ENCODE measurements at regions not wholly inside any gene's neighbourhood (a gene's known extent, or its start where the extent isn't known, plus 50 kb on each side); places are given as distances from the start of the nearest gene placed in this dataset.

DNA sequence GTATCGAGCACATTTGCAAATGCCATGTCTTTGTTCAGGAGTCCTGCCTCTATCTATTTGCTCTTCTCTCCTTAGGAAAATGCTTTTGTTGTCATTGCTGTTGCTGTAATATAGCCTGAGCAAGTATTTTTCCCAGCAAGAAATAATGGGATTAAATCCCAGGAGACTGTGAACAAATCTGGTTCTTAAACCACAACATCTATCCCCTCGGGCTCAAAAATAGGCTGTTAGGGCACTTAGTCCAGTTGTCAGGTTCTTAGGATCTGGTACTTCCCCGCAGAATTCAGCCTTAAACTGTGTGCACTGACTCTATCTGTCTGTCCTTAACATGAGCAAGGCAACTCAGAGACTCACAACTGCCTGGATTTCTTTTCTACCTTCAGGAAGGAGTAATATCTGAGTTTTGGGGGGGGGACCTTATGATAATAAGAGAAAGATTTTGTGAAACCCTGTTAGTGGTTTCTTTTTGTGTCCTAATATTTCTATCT is 437.5 kb downstream of the HTR1B start:
- TF ChIP-seq, protein P1, sequence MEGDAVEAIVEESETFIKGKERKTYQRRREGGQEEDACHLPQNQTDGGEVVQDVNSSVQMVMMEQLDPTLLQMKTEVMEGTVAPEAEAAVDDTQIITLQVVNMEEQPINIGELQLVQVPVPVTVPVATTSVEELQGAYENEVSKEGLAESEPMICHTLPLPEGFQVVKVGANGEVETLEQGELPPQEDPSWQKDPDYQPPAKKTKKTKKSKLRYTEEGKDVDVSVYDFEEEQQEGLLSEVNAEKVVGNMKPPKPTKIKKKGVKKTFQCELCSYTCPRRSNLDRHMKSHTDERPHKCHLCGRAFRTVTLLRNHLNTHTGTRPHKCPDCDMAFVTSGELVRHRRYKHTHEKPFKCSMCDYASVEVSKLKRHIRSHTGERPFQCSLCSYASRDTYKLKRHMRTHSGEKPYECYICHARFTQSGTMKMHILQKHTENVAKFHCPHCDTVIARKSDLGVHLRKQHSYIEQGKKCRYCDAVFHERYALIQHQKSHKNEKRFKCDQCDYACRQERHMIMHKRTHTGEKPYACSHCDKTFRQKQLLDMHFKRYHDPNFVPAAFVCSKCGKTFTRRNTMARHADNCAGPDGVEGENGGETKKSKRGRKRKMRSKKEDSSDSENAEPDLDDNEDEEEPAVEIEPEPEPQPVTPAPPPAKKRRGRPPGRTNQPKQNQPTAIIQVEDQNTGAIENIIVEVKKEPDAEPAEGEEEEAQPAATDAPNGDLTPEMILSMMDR (IDR thresholded peaks at IDR 0.05; ENCODE audit: low read depth, low read length), result no peak
- no peaks in the 10 kb centered on the region for H3K36me3 ChIP-seq
- H3K4me1 ChIP-seq, result no peaks in the 10 kb centered on the region
- H3K9me3 ChIP-seq, result no peaks in the 10 kb centered on the region
- H3K4me3 ChIP-seq (ENCODE audit: low read depth, low read length), result no peak overlapping the region
- DNase-seq, result no peak
- no peaks in the 10 kb centered on the region for H3K27me3 ChIP-seq

DNA sequence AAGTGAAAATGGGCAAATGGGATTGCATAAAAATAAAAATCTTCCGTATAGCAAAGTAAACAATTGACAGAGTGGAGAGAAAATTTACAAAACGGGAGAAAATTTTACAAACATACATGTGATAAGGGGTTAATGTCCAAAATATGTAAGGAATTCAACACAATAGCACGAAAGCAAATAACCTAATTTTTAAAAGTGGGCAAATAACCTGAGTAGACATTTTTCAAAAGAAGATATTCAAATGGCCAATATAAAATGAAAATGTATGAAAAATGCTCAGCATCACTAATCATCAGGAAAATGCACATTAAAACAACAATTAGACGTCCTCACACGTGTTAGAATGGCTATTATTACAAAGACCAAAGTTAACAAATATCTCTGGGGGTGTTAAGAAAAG is 441.5 kb downstream of the HTR1B start:
- Histone ChIP-seq H3K27me3 (no peaks in the 10 kb centered on the region), H3K36me3 (no peaks in the 10 kb centered on the region), H3K4me3 (ENCODE audit: low read depth, low read length) (no peak overlapping the region), H3K4me1 (no peaks in the 10 kb centered on the region), H3K9me3 (no peaks in the 10 kb centered on the region)
- DNase-seq, result no peak
- TF ChIP-seq, protein P1 (IDR thresholded peaks at IDR 0.05; ENCODE audit: low read depth, low read length), result no peak

DNA sequence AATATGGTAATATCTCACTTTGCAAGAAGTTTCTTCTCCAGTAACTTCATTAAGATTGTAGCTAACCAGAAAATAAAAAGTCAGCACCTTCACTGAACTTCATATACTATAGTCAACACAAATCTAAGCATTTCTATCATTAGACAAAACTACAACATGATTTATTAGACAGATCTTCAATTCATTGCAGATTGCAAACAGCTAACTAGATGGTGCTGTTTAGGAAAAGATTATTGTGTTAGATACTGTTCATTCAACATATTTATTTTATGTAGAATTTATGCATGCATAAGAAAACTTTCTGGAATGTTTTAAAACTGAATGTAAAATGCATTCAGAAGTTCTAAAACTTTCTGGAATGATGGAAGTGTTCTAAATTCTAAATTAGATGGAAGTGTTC is 442.1 kb downstream of the HTR1B start:
- no peaks in the 10 kb centered on the region for H3K36me3 ChIP-seq
- no peak for DNase-seq
- H3K9me3 ChIP-seq, result no peaks in the 10 kb centered on the region

DNA sequence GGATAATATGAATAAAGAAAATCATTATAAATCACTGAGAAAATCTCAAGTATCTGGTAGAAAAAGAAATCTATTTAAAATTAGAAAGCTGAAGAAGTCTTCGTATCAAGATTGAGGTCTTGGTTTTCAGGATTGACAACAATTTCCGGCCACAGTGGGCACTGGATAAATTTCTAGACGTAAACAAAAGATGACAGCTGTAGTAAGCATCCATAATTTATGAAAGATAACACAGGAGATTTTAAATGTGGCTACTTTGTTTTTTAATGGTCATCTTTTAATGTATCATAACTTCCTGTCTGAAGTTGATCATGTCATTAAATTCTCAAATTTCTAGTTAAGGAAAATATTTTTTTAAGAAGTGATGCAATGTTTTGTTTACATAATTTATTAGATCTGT is 444.2 kb downstream of the HTR1B start:
- Histone ChIP-seq H3K4me3 (ENCODE audit: low read depth, low read length) (no peak overlapping the region), H3K9me3 (no peaks in the 10 kb centered on the region), H3K36me3 (no peaks in the 10 kb centered on the region), H3K4me1 (no peaks in the 10 kb centered on the region), H3K27me3 (no peaks in the 10 kb centered on the region)
- TF ChIP-seq, protein P1 (IDR thresholded peaks at IDR 0.05; ENCODE audit: low read depth, low read length), result no peak
- no peak for DNase-seq

More for the DNA sequence above, 442.1 kb downstream of the HTR1B start:
- Histone ChIP-seq H3K4me3 (ENCODE audit: low read depth, low read length) (no peak overlapping the region), H3K4me1 (no peaks in the 10 kb centered on the region), H3K27me3 (no peaks in the 10 kb centered on the region)
- TF ChIP-seq, protein P1 (IDR thresholded peaks at IDR 0.05; ENCODE audit: low read depth, low read length), result no peak

DNA sequence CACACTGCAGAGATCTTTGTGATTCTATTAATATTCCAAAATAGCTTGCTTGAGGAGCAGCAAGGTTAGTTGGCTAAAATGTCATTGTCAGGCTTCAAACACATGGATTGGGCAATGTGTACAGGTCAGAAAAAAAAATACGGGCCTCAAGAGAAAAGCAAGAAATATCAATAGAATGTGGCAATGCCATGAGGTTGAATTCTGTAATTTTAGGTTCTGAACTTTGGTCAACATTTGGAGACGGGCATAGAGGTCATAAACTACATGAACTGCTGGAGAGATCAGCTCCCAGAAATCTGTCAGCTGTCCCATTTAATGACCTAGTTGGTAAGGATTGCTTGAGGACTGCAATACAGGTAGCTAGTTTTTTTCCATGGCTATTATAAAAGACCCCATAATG is 445.8 kb downstream of the HTR1B start:
- DNase-seq, result no peak
- Histone ChIP-seq H3K9me3 (no peaks in the 10 kb centered on the region), H3K36me3 (no peaks in the 10 kb centered on the region), H3K4me3 (ENCODE audit: low read depth, low read length) (no peak overlapping the region), H3K4me1 (no peaks in the 10 kb centered on the region), H3K27me3 (no peaks in the 10 kb centered on the region)
- TF ChIP-seq, protein P1 (IDR thresholded peaks at IDR 0.05; ENCODE audit: low read depth, low read length), result no peak

DNA sequence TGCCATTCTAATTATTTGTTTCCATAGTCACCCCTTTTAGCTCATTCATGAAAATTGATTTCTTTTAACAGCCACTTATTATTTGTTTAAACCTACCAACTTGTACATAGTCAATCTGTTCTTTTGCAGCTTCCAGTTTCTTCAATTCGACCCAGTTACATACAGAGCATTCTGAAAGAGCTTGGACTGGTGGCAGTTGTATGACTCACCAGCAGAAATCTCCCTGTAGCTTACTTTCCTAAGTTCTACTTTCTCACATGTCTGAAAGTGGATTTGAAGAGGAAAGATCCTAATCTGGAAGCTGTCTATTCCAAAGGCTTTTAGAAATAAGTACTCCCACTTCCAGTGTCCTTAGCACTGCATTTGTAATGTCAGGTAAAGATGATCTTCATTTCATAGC is 447.9 kb downstream of the HTR1B start:
- Histone ChIP-seq H3K9me3 (no peaks in the 10 kb centered on the region), H3K36me3 (no peaks in the 10 kb centered on the region), H3K4me1 (no peaks in the 10 kb centered on the region), H3K27me3 (no peaks in the 10 kb centered on the region), H3K4me3 (ENCODE audit: low read depth, low read length) (no peak overlapping the region)
- TF ChIP-seq, protein P1 (IDR thresholded peaks at IDR 0.05; ENCODE audit: low read depth, low read length), result no peak
- no peak for DNase-seq

Data from BE2C (cell line).